HG03196 (cell line): ENCODE measurements at regions not wholly inside any gene's neighbourhood (a gene's known extent, or its start where the extent isn't known, plus 50 kb on each side); places are given as distances from the start of the nearest gene placed in this dataset.
"Not testable (repeated sequence)": the region's sequence is repeated elsewhere in the genome, so short reads cannot be mapped to it uniquely, and the experiment has no call there.

Experiments used
- ATAC-seq: cut with Tn5 transposase; IDR thresholded peaks from one replicate; pipeline ENCODE4 v1.9.1; 2021; ENCODE audit not compliant: unreplicated experiment

DNA sequence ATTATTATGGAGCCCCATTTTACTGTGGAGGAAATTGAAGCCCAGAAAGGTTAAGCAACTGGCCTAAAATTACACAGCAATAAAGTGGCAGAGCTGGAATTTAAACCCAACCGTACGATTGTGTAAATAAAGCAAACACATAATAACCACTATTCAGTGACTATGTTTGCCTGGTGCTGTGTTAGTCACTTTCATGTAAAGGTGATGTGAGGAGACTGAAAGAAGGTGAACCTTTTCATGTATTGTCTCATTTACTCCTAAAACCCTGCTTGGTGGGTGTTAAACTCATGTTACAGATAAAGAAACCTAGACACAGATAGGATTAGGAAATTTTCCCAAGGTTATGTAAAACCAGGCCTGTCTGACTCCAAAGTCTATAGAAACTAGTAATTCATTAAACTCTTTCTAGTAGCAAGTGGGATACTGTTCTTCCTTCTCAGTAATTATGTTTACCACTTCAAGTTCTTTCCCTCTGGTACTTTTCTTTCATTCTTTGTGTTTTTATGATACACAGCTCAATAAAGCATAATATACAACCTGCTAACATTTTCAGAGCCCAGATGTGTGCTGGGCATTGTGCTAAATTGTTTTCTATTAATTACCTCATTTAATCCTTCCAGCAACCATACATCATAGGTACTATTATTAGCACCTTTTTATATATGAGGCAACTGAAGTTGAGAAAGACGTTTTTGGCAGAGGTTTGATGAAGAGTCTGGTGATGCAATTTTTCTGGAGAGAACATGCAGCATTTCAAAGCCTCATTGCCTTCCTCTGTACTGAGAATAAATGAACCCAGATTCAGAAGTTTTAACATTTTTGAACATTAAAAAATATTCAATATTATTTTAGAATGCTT lies 202.7 kb downstream of the SPRY1 start:
- ATAC-seq: peak; percentile 3

DNA sequence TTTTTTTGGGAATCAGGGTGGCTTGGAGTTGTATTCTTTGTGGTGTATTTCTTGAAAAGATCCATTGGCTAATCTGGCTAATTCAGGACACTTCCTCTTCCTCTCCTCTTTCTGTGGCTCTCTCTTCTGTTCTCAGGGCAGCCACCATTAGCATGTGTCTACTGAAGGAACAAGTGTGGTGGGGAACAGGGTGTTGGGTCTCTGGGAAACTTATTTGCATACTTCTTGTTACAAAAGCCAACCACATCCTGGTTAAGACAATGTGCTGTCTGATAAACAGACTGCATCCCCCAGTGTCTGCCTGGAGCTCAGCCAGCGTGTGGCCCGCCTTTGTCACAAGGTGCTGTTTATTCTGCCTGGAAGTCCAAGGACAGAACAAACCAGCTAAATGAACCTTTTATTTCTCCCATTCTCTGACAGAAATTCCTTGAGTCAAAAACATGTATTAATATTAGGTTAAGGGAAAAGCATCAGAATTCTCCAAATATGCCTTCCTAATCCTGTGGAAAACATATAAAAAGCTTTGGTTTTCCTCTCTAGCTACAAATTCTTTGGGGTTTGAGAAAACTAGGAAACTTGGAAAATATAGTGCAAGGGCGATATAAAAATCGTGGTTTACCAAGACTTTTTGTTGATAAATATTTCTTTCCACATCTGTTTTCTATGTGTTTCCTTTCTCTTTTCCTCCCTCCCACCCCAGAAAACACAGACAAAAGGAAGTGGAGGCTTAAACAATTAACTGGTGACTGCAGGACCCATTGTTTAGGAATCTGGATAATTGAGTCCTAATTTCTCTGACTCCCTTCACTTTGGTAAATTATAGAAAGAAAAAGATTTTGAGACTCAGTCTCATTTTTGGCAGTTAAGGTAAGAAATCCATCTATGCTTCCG lies 203.6 kb downstream of the SPRY1 start:
- ATAC-seq: peak; percentile 100

DNA sequence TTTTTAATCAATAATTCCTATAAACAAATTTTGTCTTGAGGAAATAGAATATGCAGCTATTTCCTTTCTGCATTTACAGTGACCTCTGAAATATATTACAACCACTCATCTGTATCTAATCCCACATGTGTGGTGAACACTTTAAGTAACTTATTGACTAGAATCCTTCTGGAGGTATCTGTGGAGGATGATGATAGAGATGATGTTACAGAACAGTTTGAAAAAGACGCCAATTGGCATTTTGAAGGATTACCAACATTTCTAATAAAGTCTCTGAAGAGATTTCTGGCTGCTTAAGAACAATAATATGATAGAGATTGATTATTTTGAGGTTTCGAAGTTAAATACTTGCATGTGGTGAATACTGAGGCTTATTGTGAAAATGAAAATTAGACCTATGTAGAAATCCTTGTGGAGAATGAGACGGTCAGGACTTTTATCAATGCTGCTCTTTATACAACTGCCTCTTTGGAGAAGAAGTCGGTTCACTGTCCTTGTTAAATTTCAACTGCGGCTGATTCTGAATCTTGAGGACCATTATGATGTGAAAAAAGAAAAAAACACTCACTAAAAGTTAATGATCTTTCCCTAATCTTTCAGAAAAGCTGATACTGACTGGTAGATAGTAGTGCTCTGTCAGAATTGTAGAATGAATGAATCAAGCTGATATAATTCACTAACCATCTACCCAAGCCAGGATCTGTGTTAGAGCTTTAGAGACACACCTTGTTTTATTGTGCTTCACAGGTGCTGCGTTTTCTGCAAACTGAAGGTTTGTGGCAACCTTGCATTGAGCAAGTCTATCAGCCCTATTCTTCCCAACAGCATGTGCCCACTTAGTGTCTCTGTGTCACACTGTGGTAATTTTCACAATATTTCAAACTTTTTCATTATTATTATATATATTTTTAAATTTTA lies 204.7 kb downstream of the SPRY1 start:
- ATAC-seq: no peak

GRCh38 chr4:123602007-123602406 lies 205.4 kb downstream of the SPRY1 start:
- ATAC-seq: no peak

DNA sequence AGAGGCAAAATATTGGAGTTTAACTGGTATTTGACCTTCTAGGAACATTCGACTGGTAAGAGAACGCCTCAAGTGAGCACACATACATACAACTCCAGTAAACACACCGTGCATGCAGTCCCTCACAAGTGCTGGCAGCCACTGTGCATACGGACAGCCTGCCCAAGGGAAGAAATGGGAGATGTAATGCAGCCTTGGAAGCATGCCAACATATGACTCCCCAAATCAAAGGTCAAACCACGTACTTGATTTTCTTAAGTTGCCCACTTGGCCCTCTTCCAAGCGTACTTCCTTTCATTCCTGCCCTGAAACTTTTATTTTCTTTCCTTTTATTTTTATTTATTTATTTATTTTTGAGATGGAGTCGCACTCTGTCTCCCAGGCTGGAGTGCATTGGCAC lies 206.6 kb downstream of the SPRY1 start:
- ATAC-seq: no peak

GRCh38 chr4:123605797-123606196 lies 209.2 kb downstream of the SPRY1 start:
- not testable (repeated sequence) for ATAC-seq

DNA sequence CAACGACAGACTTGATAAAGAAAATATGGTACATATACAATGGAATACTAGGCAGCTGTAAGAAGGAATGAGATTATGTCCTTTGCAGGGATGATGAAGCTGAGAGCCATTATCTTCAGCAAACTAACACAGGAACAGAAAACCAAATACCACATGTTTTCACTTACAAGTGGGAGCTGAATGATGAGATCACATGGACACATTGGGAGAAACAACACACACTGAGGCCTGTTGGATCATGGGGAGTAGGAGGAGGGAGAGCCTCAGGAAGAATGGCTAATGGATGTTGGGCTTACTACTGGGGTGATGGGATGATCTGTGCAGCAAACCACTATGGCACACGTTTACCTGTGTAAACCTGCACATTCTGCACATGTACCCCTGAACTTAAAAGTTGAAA lies 209.7 kb downstream of the SPRY1 start:
- no peak for ATAC-seq

DNA sequence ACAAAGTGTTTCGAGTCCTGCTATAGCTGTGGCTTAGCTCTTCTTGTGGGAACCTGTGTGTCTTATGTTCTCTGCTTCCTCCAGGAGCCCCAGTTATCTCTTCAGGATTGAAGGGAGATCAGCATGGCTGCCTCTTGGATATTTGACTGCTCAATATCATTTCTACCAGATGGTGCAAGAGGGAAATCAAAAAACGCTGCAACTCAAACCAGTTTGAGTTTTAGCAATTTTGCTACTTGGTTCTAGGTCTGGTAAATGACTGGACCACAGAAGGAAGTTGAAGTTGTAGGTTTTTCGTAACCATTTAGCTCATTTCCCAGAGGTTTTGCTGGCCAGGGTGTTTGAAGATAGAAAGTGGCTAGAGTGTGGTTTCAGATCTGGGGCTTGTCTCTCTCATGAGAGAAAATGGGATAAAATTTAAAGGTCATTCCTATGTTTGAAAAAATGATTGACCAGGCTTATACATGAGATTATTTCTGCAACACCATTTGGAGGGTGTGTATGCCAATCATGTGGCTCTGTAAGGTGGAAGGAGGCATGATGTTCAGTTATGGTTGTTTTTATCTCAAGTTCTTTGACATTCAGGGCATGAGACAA lies 210.4 kb downstream of the SPRY1 start:
- peak; percentile 71 for ATAC-seq

DNA sequence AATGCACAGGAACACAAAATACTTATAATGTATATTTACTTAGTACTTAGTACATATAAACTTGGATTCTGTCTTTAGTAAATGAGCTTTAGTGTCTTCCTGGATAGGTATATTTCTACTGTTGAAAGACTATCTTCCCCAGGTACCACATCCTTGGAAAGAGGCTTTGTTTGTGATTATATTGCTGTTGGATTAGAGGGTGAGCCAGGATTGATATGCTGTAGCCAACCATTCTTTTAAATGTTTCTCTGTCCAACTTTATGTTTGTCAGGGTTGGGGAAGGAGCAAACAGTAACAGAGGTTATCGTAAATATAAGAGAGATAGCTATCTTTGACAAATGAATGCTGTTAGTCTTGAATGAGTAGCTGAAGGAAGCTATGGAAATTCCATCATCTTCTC lies 213.2 kb downstream of the SPRY1 start:
- ATAC-seq: no peak

- ATAC-seq: no peak
These were observed 217.2 kb downstream of the SPRY1 start for GRCh38 chr4:123613586-123614344.

DNA sequence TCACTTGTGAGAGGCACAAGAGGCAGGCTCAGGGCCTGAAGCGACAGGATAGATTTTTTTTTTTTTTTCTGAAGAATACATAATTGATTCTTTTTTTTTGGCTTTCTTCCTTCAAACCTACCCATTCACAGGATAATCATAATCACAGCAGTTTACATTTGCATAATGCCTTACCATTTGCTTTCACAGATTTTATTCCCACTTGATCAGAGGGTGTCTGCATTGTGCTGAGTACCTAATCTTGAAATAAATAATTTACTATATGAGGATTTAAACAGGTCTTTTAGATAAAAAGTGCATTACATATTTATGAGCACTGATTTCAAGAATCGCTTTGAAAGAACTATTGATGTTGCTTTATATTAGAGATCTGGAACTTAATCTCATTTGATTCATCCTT lies 219.3 kb downstream of the SPRY1 start:
- no peak for ATAC-seq

DNA sequence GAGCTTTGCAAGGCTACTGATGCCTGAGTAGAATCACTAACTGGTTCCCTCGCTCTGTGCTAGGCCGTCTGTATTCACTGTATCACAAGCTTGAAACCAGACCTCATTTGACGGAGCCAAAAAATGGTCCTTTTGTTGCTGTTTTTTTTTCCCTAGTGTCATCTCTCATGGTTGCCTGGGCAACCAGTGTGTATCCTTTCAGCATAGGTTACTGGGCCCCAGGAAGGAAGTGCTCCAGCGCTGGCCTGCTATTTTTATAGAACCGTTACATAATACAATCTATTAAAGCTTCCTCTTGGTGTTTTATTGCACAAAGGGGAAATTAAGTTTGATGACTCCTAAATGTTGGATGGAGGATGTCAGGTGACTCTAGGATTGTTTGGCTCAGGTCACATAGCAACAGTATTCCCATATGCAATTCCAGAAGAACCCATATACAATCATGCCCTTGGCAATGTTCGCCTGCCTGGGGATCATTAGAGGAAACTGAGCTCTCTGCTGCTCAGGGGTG lies 220.4 kb downstream of the SPRY1 start:
- ATAC-seq: peak; percentile 61

DNA sequence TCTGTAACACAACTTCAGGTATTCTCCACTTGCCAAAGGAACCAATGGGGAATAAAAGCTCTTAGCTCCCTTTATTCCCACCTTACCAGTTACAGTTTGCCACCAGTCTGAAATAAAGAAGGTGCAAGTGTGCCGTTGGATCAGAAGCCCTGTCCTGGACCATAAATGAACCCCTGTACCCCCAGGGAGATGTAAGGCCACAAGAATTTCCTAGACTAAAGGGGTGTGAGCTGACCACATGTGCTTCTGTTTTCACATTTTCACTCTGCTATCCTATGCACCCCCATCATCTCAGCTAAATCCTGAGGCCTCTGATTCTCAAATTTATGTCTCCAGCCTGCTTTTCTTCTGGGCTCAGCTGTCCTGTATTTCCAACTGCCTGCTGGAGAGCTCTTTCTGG lies 221.2 kb downstream of the SPRY1 start:
- ATAC-seq: no peak

GRCh38 chr4:123618606-123619005 lies 222.0 kb downstream of the SPRY1 start:
- no peak for ATAC-seq

DNA sequence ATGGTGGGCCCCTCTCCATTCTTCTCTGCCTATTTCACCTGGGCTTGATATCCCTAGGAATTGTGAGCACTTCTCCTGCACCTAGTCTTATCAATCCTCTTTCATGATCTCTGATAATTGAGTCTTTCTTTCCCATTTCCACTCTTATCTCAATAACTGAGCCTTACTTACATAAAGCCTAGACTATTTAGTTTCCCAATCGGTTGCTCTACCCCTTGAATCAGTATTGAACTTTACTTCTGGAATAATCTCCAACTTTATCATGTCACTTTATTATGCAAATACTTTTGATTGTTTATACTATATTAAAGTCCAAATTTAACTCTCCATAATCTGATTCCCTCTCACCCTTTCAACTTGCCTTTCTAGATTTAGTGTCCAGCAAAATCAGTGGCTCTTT lies 222.7 kb downstream of the SPRY1 start:
- ATAC-seq: no peak

DNA sequence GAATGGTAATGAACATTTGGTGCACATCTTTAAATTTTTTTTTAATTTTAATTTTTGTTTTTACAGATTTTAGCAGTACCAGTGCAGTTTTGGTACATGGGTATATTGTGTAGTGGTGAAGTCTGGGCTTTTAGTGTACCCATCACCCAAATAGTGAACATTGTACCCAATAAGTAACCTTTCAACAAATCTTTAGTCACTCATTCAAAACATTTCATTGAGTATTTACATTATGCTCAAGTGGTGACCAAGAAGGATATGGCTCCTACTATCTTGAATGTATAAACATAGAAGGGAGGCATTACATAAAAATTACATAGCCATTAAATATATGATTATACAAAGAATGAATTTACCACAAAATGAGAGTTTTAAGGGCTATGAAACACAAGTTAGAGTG lies 223.3 kb downstream of the SPRY1 start:
- no peak for ATAC-seq

GRCh38 chr4:123621072-123621705 lies 224.6 kb downstream of the SPRY1 start:
- ATAC-seq: no peak

- no peak for ATAC-seq
These were observed 226.0 kb downstream of the SPRY1 start for GRCh38 chr4:123622572-123622971.

DNA sequence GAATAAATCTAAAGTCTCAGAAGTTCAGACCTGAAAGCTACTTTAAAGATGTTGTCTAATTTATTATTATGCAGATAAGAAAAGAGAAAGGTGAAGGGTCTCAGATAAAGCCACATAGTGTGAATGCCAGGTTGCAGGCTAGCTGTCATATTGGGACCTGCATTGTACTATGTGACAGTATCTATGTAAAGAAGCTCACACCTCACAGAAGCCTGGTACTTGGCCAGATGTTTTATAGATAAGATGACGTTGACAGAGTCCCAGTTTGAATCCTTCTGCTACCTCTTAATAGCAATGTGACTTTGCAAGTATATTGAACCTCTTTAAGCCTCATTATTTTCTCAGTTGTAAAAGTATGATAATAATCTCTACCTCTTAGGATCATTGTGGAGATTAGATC lies 227.0 kb downstream of the SPRY1 start:
- no peak for ATAC-seq
